ENCODE measurements at regions not wholly inside any gene's neighbourhood (a gene's known extent, or its start where the extent isn't known, plus 50 kb on each side); places are given as distances from the start of the nearest gene placed in this dataset.

GRCh38 chr16:65728167-65728566, 606.3 kb upstream of the CDH11 start:
- no peaks in the 10 kb centered on the region for H3K36me3 ChIP-seq (ENCODE audit: control insufficient read depth, insufficient read depth, low read length)
- H2AFZ ChIP-seq (ENCODE audit: low read length), result no peak overlapping the region
- H4K20me1 ChIP-seq (ENCODE audit: control insufficient read depth, extremely low read depth, insufficient read depth, low read length), result no peaks in the 10 kb centered on the region
- no peaks in the 10 kb centered on the region for H3K9me3 ChIP-seq (ENCODE audit: control insufficient read depth, insufficient read depth, low read depth, low read length)
- DNase-seq (ENCODE audit: low read depth in 2 of 2), result peak in 1 of 2 donors; percentile 18
- H3K27me3 ChIP-seq (ENCODE audit: control insufficient read depth, insufficient read depth, low read length), result peaks cover 2% of the 10 kb centered on the region
- no peak overlapping the region for H3K27ac ChIP-seq (ENCODE audit: insufficient read depth, low read length)
- no peak overlapping the region for H3K4me3 ChIP-seq (replicated peaks in 1 of 4; ENCODE audit: control extremely low read depth in 1 of 4, insufficient read depth in 1 of 4, low read depth in 3 of 4, low read length in 4 of 4)
- no peak overlapping the region for H3K4me2 ChIP-seq (ENCODE audit: extremely low read depth, insufficient read depth, low read length)
- no peak for TF ChIP-seq EZH2 (IDR thresholded peaks at IDR 0.05; ENCODE audit: low read length, missing control alignments)
- TF ChIP-seq CTCF (conservative IDR thresholded peaks at IDR 0.05 in 1 of 2, IDR thresholded peaks at IDR 0.05 in 1 of 2; ENCODE audit: low read depth in 1 of 2, low read length in 2 of 2), result no peak
- no peaks in the 10 kb centered on the region for H3K79me2 ChIP-seq (ENCODE audit: control insufficient read depth, insufficient read depth, low read length)
- H3K4me1 ChIP-seq (ENCODE audit: control insufficient read depth, extremely low read depth, insufficient read depth, low read length), result no peaks in the 10 kb centered on the region
- no peak overlapping the region for H3K9ac ChIP-seq (ENCODE audit: insufficient read depth, low read length)

GRCh38 chr16:65727534-65728137, 605.8 kb upstream of the CDH11 start:
- H3K9ac ChIP-seq (ENCODE audit: insufficient read depth, low read length), result no peak overlapping the region
- no peak for TF ChIP-seq EZH2 (IDR thresholded peaks at IDR 0.05; ENCODE audit: low read length, missing control alignments)
- no peak for TF ChIP-seq CTCF (conservative IDR thresholded peaks at IDR 0.05 in 1 of 2, IDR thresholded peaks at IDR 0.05 in 1 of 2; ENCODE audit: low read depth in 1 of 2, low read length in 2 of 2)
- no peak overlapping the region for H3K27ac ChIP-seq (ENCODE audit: insufficient read depth, low read length)
- no peaks in the 10 kb centered on the region for H3K9me3 ChIP-seq (ENCODE audit: control insufficient read depth, insufficient read depth, low read depth, low read length)
- peaks cover 2% of the 10 kb centered on the region for H3K27me3 ChIP-seq (ENCODE audit: control insufficient read depth, insufficient read depth, low read length)
- H3K36me3 ChIP-seq (ENCODE audit: control insufficient read depth, insufficient read depth, low read length), result no peaks in the 10 kb centered on the region
- H3K79me2 ChIP-seq (ENCODE audit: control insufficient read depth, insufficient read depth, low read length), result no peaks in the 10 kb centered on the region
- H3K4me1 ChIP-seq (ENCODE audit: control insufficient read depth, extremely low read depth, insufficient read depth, low read length), result no peaks in the 10 kb centered on the region
- DNase-seq (ENCODE audit: low read depth in 2 of 2), result no peak
- H4K20me1 ChIP-seq (ENCODE audit: control insufficient read depth, extremely low read depth, insufficient read depth, low read length), result no peaks in the 10 kb centered on the region
- no peak overlapping the region for H3K4me2 ChIP-seq (ENCODE audit: extremely low read depth, insufficient read depth, low read length)
- no peak overlapping the region for H2AFZ ChIP-seq (ENCODE audit: low read length)
- no peak overlapping the region for H3K4me3 ChIP-seq (replicated peaks in 1 of 4; ENCODE audit: control extremely low read depth in 1 of 4, insufficient read depth in 1 of 4, low read depth in 3 of 4, low read length in 4 of 4)

- peaks cover 2% of the 10 kb centered on the region for H3K27me3 ChIP-seq (ENCODE audit: control insufficient read depth, insufficient read depth, low read length)
- no peak overlapping the region for H2AFZ ChIP-seq (ENCODE audit: low read length)
- no peaks in the 10 kb centered on the region for H3K36me3 ChIP-seq (ENCODE audit: control insufficient read depth, insufficient read depth, low read length)
- no peak overlapping the region for H3K4me3 ChIP-seq (replicated peaks in 1 of 4; ENCODE audit: control extremely low read depth in 1 of 4, insufficient read depth in 1 of 4, low read depth in 3 of 4, low read length in 4 of 4)
- no peak overlapping the region for H3K27ac ChIP-seq (ENCODE audit: insufficient read depth, low read length)
- no peaks in the 10 kb centered on the region for H3K79me2 ChIP-seq (ENCODE audit: control insufficient read depth, insufficient read depth, low read length)
- no peaks in the 10 kb centered on the region for H4K20me1 ChIP-seq (ENCODE audit: control insufficient read depth, extremely low read depth, insufficient read depth, low read length)
- TF ChIP-seq CTCF (conservative IDR thresholded peaks at IDR 0.05 in 1 of 2, IDR thresholded peaks at IDR 0.05 in 1 of 2; ENCODE audit: low read depth in 1 of 2, low read length in 2 of 2), result no peak
- TF ChIP-seq EZH2 (IDR thresholded peaks at IDR 0.05; ENCODE audit: low read length, missing control alignments), result no peak
- no peak overlapping the region for H3K9ac ChIP-seq (ENCODE audit: insufficient read depth, low read length)
- no peak overlapping the region for H3K4me2 ChIP-seq (ENCODE audit: extremely low read depth, insufficient read depth, low read length)
- no peaks in the 10 kb centered on the region for H3K9me3 ChIP-seq (ENCODE audit: control insufficient read depth, insufficient read depth, low read depth, low read length)
- no peaks in the 10 kb centered on the region for H3K4me1 ChIP-seq (ENCODE audit: control insufficient read depth, extremely low read depth, insufficient read depth, low read length)
- peak in 1 of 2 donors; percentile 94 for DNase-seq (ENCODE audit: low read depth in 2 of 2)
Observed at GRCh38 chr16:65725156-65725845, 603.4 kb upstream of the CDH11 start.
